B cell (primary cell): ENCODE measurements at regions not wholly inside any gene's neighbourhood (a gene's known extent, or its start where the extent isn't known, plus 50 kb on each side); places are given as distances from the start of the nearest gene placed in this dataset.
"Not testable (repeated sequence)": the region's sequence is repeated elsewhere in the genome, so short reads cannot be mapped to it uniquely, and the experiment has no call there.

Experiments used
- ATAC-seq: fragments of 200-7000 bp; cut with Tn5 transposase; one replicate; pipeline ENCODE4 v1.10.0; 2021; ENCODE audit warnings: low read depth, mild to moderate bottlenecking, moderate number of reproducible peaks, moderate library complexity
- CTCF ChIA-PET: fragments of 350-600 bp; sonication (Branson Sonifier 250); formaldehyde crosslinking; loops from one replicate; lab custom pipeline; 2021; ENCODE audit warnings: antibody characterized with exemption, inconsistent platforms; lab: Charles Lee
- POLR2A ChIA-PET: fragments of 350-600 bp; sonication (Branson Sonifier 250); formaldehyde crosslinking; loops from one replicate; lab custom pipeline; 2021; ENCODE audit warnings: antibody characterized with exemption; lab: Charles Lee
- DNase-seq: peaks from one replicate; pipeline ENCODE4 v3.0.0; 2013
- H2AFZ ChIP-seq: 2 replicates; pipeline ENCODE4 v1.6.1; 2012; ENCODE audit warnings: mild to moderate bottlenecking, low read depth, low read length; ENCODE audit not compliant: insufficient read depth, poor library complexity, severe bottlenecking
- H3K27ac ChIP-seq, 2 donors: 1 replicate in 1 of 2; 2 replicates in 1 of 2; pipeline ENCODE4 v1.5.1; 2012 to 2013; ENCODE audit warnings: low read length in 2 of 2, mild to moderate bottlenecking in 2 of 2, moderate library complexity in 1 of 2
- H3K27me3 ChIP-seq, 4 experiments: fragments of 200-600 bp in 1 of 4; sonication (generic) in 1 of 4; replicated peaks in 1 of 4; 1 replicate in 2 of 4; 2 replicates in 2 of 4; pipeline versions ENCODE4 v1.6.1 to v1.7.0; 2013 to 2016; ENCODE audit warnings: low read length in 3 of 4, mild to moderate bottlenecking in 2 of 4, mixed read lengths in 1 of 4, moderate library complexity in 1 of 4; ENCODE audit not compliant: insufficient read depth in 4 of 4, control insufficient read depth in 3 of 4; ENCODE audit errors: control extremely low read depth in 1 of 4
- H3K36me3 ChIP-seq, 2 experiments: replicated peaks in 1 of 2; 1 replicate in 1 of 2; 2 replicates in 1 of 2; pipeline versions ENCODE4 v1.6.1 to v1.7.1; 2013; ENCODE audit warnings: low read length in 1 of 2; ENCODE audit not compliant: insufficient read depth in 2 of 2, control insufficient read depth in 1 of 2; ENCODE audit errors: control extremely low read depth in 1 of 2, extremely low read depth in 1 of 2
- H3K4me1 ChIP-seq, 2 donors: fragments of 200-600 bp in 1 of 2; sonication (generic) in 1 of 2; 1 replicate in 1 of 2; 2 replicates in 1 of 2; pipeline versions ENCODE4 v1.5.1 to v1.6.1; 2013 to 2017; ENCODE audit warnings: low read length in 2 of 2; ENCODE audit not compliant: control insufficient read depth in 2 of 2, insufficient read depth in 2 of 2
- H3K4me2 ChIP-seq: replicated peaks from 2 replicates; pipeline ENCODE3; 2012; ENCODE audit warnings: mild to moderate bottlenecking, low read depth, low read length; ENCODE audit not compliant: poor library complexity, severe bottlenecking
- H3K4me3 ChIP-seq, 5 experiments: fragments of 200-600 bp in 1 of 5; sonication (generic) in 1 of 5; 1 replicate in 3 of 5; 2 replicates in 2 of 5; pipeline versions ENCODE4 v1.5.1 to v1.7.0; 2011 to 2016; ENCODE audit warnings: low read length in 4 of 5, mild to moderate bottlenecking in 4 of 5, low read depth in 2 of 5, control low read depth in 1 of 5, moderate library complexity in 1 of 5; ENCODE audit not compliant: insufficient read depth in 1 of 5; ENCODE audit errors: control extremely low read depth in 1 of 5, extremely low read depth in 1 of 5
- H3K79me2 ChIP-seq: fragments of 200-600 bp; sonication (generic); one replicate; pipeline ENCODE4 v1.6.0; 2016; ENCODE audit warnings: low read length; ENCODE audit not compliant: control insufficient read depth, insufficient read depth
- H3K9ac ChIP-seq: fragments of 200-600 bp; sonication (generic); 2 replicates; pipeline ENCODE4 v1.6.1; 2017; ENCODE audit warnings: mild to moderate bottlenecking, low read length, moderate library complexity
- H3K9me3 ChIP-seq, 3 donors: one replicate each; pipeline versions ENCODE4 v1.6.1 to v1.7.1; 2013; ENCODE audit warnings: low read length in 2 of 3; ENCODE audit not compliant: control insufficient read depth in 2 of 3, insufficient read depth in 1 of 3; ENCODE audit errors: control extremely low read depth in 1 of 3
- H4K20me1 ChIP-seq: 2 replicates; pipeline ENCODE4 v1.6.0; 2012; ENCODE audit warnings: mild to moderate bottlenecking, low read length; ENCODE audit not compliant: insufficient read depth, control insufficient read depth, poor library complexity, severe bottlenecking
- H3K27ac Mint-ChIP-seq: one replicate; pipeline ENCODE4 v1.8.0; 2021; ENCODE audit warnings: mixed read lengths
- H3K27me3 Mint-ChIP-seq: one replicate; pipeline ENCODE4 v1.8.0; 2021; ENCODE audit warnings: mixed read lengths
- H3K4me1 Mint-ChIP-seq: one replicate; pipeline ENCODE4 v1.8.0; 2021; ENCODE audit warnings: mixed read lengths
- H3K4me3 Mint-ChIP-seq: one replicate; pipeline ENCODE4 v1.8.0; 2021; ENCODE audit warnings: mixed read lengths
- H3K9me3 Mint-ChIP-seq: one replicate; pipeline ENCODE4 v1.8.0; 2022; ENCODE audit warnings: mixed read lengths; ENCODE audit not compliant: insufficient read depth
- EZH2 ChIP-seq: IDR thresholded peaks from 2 replicates; pipeline ENCODE4 v1.6.1; 2012; ENCODE audit warnings: borderline replicate concordance, low read depth, mild to moderate bottlenecking, moderate library complexity, low read length; ENCODE audit not compliant: insufficient read depth, poor library complexity, severe bottlenecking
- WGBS: methylation state at CpG from one replicate; pipeline ENCODE4 v1.1.5; 2013; ENCODE audit warnings: missing lambda C conversion rate; ENCODE audit not compliant: insufficient coverage; 5-methylcytosine and 5-hydroxymethylcytosine counted together
- intact Hi-C: fragments of 100-400 bp; cut with micrococcal nuclease; formaldehyde crosslinking; loops from one replicate; pipeline ENCODE4 v1.10.0; 2022
- TF ChIP-seq, protein P1 (sequence below): fragments of 200-600 bp; IDR thresholded peaks from one replicate; pipeline ENCODE4 v1.8.0; 2022; ENCODE audit warnings: antibody characterized with exemption, mild to moderate bottlenecking

DNA sequence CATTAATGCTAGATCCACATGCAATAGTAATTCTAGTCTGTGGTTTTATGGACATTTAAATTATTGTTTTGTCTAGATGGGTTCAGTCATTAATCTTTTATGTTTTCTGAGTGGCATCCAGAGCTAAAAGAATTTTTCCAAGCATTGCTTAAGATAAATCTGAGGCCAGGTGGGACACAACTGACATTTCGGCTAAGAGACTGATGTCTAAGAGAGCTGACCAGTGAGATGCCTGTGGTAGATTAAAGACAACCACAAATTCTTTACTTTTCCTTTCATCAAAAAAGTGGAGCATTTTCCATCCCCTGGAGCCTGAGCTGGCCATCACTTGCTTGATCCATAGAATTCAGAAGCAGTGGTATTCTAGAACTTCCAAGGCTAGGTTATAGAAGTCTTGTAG lies 182.2 kb downstream of the NRP2 start:
- Histone ChIP-seq H3K27ac (no peak overlapping the region), H3K4me1 (no peaks in the 10 kb centered on the region), H3K4me3 (no peak overlapping the region), H3K4me2 (no peak overlapping the region), H3K36me3 (no peaks in the 10 kb centered on the region), H3K9me3 (no peaks in the 10 kb centered on the region), H3K9ac (no peak overlapping the region), H3K27me3 (peaks cover 0 to 4% (median 1%) of the 10 kb centered on the region in 4 experiments), H3K79me2 (no peaks in the 10 kb centered on the region), H2AFZ (no peak overlapping the region), H4K20me1 (no peaks in the 10 kb centered on the region)
- Mint-ChIP-seq H3K9me3 (no peaks in the 10 kb centered on the region), H3K27ac (no peak overlapping the region), H3K4me1 (no peaks in the 10 kb centered on the region), H3K4me3 (no peak overlapping the region), H3K27me3 (peaks cover 7% of the 10 kb centered on the region)
- ChIA-PET POLR2A (no interaction called here), CTCF (interaction anchor here (1.6 kb wide), 1 partner anchor 9 kb away, joined by 3 read pairs; no protein-coding TSS in a partner anchor)
- TF ChIP-seq, protein P1, sequence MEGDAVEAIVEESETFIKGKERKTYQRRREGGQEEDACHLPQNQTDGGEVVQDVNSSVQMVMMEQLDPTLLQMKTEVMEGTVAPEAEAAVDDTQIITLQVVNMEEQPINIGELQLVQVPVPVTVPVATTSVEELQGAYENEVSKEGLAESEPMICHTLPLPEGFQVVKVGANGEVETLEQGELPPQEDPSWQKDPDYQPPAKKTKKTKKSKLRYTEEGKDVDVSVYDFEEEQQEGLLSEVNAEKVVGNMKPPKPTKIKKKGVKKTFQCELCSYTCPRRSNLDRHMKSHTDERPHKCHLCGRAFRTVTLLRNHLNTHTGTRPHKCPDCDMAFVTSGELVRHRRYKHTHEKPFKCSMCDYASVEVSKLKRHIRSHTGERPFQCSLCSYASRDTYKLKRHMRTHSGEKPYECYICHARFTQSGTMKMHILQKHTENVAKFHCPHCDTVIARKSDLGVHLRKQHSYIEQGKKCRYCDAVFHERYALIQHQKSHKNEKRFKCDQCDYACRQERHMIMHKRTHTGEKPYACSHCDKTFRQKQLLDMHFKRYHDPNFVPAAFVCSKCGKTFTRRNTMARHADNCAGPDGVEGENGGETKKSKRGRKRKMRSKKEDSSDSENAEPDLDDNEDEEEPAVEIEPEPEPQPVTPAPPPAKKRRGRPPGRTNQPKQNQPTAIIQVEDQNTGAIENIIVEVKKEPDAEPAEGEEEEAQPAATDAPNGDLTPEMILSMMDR: no peak
- no peak for TF ChIP-seq EZH2
- no CpG with 5 or more reads among the region's 1 CpG for WGBS
- DNase-seq (no peak), ATAC-seq (no peak)
- intact Hi-C loops: no loop called here

DNA sequence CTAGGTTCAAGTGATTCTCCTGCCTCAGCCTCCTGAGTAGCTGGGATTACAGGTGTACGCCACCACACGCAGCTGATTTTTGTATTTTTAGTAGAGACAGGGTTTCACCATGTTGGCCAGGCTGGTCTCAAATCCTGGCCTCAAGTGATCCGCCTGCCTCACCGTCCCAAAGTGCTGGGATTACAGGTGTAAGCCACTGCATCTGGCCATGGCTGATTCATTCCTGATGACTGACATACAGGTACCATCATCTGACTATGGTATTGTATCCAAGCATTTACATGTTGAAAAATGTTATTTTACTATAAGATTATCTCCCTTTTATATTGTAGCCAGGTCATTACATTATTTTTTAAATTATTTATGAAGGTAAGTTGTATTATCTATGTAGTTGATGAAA lies 180.5 kb downstream of the NRP2 start:
- CTCF ChIA-PET, H3K4me2 ChIP-seq, H3K9ac ChIP-seq, H2AFZ ChIP-seq, H4K20me1 ChIP-seq, H3K27ac ChIP-seq, H3K4me3 ChIP-seq, ATAC-seq, H3K79me2 ChIP-seq, POLR2A ChIA-PET, intact Hi-C loops, H3K27me3 Mint-ChIP-seq, H3K9me3 ChIP-seq, H3K27ac Mint-ChIP-seq, H3K36me3 ChIP-seq, H3K4me1 Mint-ChIP-seq, DNase-seq, H3K4me1 ChIP-seq, H3K27me3 ChIP-seq, H3K4me3 Mint-ChIP-seq, H3K9me3 Mint-ChIP-seq: not testable (repeated sequence)
- WGBS: 92% methylated on average over 2 of the region's 4 CpGs
